HG03354 (cell line): ENCODE measurements at regions not wholly inside any gene's neighbourhood (a gene's known extent, or its start where the extent isn't known, plus 50 kb on each side); places are given as distances from the start of the nearest gene placed in this dataset.
"Not testable (repeated sequence)": the region's sequence is repeated elsewhere in the genome, so short reads cannot be mapped to it uniquely, and the experiment has no call there.

ENCODE experiments used
- ATAC-seq: cut with Tn5 transposase; IDR thresholded peaks from one replicate; pipeline ENCODE4 v1.9.1; 2021; ENCODE audit warnings: mild to moderate bottlenecking; ENCODE audit not compliant: unreplicated experiment, poor library complexity, severe bottlenecking

GRCh38 chr3:72282918-72283317 is 498.0 kb upstream of the PROK2 start:
- no peak for ATAC-seq

DNA sequence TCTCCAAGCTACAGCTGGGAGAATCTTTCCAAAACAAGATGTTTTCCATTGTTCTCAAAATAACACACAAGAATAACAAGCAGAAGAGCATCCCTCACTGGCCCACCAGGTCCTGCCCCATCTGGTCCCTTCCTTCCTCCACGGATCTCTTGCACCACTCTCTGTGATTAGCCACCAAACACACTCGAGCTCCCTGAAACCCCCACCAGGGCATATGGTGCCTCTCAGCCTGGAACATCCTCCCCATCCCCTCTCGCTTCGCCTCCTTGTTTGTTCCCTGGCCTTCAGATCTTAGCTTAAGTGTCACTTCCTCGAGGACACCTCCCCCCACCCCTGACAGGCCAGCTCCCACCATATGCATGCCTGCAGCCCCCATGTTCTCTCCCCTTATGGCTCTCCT is 496.6 kb upstream of the PROK2 start:
- no peak for ATAC-seq

DNA sequence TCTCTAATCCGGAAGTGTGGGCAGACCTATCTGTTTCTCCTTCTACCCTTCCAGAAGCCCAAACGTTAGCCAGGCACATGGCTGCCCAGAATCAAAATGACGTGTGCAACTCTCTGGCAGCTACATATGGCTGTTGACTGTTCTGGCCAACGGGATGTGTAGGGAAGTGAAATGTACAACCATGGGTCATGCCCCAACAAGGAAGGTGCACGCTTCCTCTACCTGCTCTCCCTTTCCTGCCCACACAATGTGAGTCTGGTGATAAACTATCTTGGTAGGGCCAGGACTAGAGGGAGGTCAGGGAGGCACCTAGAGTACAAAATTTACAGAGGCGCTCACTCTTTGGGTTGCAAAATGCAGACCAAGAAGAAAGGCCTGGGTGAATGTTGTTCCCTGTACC is 495.9 kb upstream of the PROK2 start:
- no peak for ATAC-seq

DNA sequence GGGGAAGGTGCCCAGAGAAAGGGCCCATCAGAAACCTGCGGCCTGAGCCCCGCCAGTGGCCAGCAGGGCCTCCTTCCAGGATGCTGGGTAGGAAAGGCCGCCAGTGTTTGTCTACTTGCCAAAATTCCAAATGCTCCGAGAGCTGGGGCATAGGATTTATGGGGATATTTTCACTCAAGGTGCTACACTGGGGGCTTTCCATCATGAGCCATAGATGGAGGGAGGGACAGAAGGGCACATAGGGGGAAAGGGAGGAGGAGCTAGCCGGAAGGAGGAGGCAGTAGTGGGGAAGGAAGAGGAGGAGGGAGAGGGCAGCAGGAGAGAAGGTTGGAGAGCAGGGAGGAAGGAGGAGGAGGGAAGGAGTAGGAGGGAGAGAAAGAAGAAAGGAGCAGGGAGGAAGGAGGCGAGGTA is 494.7 kb upstream of the PROK2 start:
- no peak for ATAC-seq

DNA sequence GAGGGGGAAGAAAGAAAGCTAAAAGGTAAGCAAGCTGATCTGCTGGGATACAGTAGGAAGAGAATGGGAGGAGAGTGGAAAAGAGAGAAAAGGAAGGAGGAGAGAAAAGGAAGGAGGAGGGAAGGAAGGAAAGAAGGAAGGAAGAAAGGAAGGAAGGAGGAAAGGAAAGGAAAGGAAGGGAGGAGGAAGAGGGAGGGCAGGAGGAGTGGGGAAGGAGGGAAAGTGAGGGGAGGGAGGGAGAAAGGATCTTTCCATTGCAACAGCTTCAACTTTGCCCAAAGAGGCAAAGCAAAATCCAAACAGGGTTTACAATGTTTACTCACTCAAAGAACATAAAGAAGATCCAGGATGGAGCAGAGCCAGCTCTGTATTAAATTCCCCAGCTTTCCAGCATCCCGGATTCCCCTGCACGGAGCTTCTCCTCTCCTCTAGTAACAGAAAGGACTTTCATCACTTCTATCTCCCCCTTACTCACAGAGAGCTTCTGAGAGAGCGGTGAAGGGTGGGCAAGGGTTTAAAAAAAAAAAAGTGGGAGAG is 494.2 kb upstream of the PROK2 start:
- no peak for ATAC-seq

GRCh38 chr3:72278349-72279067 is 493.6 kb upstream of the PROK2 start:
- ATAC-seq = no peak

GRCh38 chr3:72277710-72278109 is 492.8 kb upstream of the PROK2 start:
- ATAC-seq = no peak

DNA sequence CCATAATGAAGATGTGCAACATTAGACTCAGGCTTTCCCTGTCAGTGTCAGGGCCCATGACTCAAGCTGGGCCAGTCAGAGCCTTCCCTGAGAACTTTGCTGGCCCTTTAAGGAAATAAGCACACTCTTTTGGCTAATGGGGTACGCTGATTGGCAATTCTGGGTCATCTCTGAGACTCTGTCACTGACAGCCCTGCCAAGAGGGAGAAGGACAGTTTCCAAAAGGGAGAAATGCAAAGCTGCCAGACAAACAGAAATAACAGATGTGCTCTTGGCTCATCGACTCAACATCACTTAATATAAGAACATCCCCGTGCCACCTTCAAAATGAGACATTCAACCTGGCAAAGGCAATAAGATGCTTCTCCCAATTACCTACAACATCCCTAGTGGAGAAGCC is 491.9 kb upstream of the PROK2 start:
- no peak for ATAC-seq

DNA sequence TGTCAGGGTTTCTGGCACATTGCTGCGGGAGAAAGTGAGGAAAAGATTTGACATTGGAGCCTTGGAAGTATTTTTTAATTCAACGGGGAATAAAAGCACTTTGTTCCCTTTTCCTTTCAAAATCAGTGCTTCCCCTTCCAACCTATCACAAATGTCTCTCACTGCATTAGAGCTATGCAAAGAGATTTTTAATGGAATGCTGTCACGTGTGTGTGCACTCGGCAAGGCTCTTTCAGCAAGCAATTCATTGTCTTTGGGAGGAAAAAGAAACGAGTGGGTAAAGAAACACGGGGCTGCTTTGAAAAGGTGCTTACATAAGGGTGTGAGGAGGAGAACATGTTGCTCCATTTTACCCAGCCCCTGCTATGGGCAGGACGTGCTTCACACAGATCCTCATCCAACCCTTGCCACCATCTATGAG is 490.4 kb upstream of the PROK2 start:
- no peak for ATAC-seq

DNA sequence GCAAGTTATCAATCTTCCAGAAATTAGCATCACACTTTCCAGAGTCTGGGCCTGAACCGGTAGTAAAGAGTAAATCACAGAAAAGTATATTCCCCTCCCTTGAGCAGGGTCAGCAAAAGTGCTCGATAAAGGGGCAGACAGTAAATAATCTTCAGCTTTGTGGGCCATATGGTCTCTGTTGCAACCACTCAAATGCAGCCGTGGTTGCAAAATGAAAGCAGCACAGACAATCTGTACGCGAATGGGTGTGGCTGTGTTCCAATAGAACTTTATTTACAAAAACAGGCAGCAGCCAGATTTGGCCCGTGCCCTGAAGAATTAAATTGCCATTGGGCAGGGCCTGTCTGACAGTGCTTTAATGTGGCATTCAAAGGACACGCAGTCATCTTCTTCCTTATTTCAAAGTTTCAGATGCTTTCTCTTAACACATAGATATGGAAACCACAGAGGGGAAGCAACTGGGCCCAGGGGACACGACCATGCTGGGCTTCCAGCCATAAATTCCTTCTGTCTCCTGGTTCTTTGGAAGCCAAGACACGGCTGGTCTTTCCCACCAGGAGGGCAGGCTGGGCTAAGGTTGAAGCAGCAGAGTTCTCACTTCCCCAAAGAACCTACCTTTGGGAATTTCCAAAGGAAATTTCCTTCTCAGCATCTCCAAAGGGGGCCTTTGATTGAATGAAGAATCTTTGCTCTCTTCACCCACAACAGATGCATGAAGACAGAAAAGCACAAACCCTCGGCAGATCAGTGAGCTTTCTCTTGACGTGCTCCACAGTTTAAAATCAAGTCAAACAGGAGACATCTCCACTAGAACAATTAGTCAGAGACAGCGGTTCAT is 489.8 kb upstream of the PROK2 start:
- ATAC-seq = no peak

- ATAC-seq = no peak
Measured at GRCh38 chr3:72273615-72274014, 488.7 kb upstream of the PROK2 start.

GRCh38 chr3:72272356-72272755 is 487.4 kb upstream of the PROK2 start:
- no peak for ATAC-seq

GRCh38 chr3:72271923-72272322 is 487.0 kb upstream of the PROK2 start:
- no peak for ATAC-seq

- ATAC-seq = no peak
Measured at GRCh38 chr3:72271216-72271615, 486.3 kb upstream of the PROK2 start.

GRCh38 chr3:72270730-72271129 is 485.8 kb upstream of the PROK2 start:
- no peak for ATAC-seq

DNA sequence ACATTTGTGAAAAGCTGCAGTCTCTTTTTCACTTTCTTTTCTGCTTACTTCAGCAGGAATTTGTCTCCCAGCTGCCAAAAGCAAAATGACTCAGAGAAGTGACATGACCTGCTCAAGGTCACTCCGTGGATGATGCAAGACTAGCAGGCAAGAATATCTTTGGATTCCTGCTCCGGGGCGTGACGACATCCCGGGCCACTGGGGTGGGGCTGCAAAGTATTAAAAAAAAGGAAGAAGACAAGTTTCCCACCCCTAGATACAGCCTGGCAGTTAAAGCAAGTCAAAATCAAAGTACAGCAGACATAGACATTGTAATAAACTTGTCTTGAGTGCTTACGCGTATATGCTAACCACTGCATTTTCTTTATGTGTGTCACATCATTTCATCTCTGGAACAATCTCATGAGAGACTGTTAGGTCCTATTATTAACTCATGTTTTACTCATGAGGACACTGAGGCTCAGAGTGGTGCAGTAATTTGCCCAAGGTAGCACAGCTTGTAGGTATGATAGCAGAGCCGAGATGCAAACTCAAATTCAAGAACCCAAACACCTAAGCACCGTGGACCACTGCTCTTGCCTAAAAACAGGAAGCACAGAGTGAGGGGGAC is 485.2 kb upstream of the PROK2 start:
- no peak for ATAC-seq

DNA sequence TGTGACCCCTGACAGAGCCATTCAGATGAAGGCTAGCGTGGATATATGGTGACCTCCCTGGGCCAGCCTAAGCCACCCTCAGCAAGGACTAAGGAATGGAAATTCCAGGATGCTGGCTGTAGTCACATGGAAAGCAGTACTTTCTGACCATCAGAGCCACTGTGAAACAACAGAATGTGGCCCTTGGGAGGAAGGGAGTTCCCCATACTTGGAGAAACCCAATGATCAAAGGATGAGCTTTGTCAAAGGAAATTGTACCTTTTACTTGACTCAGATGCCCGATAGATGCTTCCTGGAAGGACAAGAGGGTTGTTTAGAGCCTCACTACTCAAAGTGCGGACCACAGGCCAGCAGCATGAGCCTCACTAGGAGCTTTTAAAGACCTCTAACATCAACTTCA is 484.5 kb upstream of the PROK2 start:
- ATAC-seq = no peak

- ATAC-seq = not testable (repeated sequence)
Measured at GRCh38 chr3:72266921-72267524, 482.1 kb upstream of the PROK2 start.

- ATAC-seq = no peak
Measured at GRCh38 chr3:72266016-72266370, 481.0 kb upstream of the PROK2 start.

DNA sequence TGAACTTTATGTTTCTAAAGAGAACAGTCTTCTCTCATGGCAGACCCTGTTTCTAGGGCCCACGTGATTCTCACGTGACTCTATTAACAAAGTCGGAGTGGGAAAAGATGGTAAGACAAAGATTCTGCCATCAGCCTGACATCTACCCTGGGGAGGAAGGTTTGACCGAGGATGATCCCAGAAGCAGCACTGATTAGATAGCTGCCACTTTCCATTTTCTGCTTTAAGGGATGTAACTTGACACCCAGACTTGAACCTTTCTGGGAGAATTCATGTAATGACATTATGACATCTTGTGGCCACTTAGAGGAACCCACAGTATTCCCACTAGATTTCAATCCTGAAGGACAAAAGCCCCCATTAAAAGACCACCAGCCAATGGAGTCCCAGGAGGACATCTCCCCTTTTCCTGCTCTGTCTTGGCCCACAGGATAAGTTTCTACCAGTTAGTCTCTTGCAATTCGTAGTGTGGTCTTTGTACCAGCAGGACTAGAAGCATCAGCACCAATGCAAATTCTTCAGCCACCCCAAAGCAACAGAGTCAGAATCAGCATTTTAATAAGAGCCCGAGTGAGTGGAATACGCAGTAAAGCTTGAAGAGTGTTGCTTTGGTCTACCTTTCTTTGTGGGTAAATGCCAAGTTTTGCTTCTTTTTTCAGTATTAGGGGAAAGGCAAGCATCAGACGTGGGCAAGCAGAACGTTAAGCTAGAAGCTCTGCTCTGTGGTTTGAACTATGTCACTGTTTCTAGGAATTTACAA is 480.5 kb upstream of the PROK2 start:
- no peak for ATAC-seq
